WI38 (cell line): ENCODE measurements at regions not wholly inside any gene's neighbourhood (a gene's known extent, or its start where the extent isn't known, plus 50 kb on each side); places are given as distances from the start of the nearest gene placed in this dataset.

Experiments
- H3K4me3 ChIP-seq: 2 replicates; pipeline ENCODE4 v1.5.1; 2011; ENCODE audit warnings: low read depth, mild to moderate bottlenecking, control low read depth, low read length
- TF ChIP-seq, protein P1 (sequence below): IDR thresholded peaks from 2 replicates; pipeline ENCODE4 v1.5.1; 2012; ENCODE audit warnings: low read depth, mild to moderate bottlenecking, control low read depth, low read length

DNA sequence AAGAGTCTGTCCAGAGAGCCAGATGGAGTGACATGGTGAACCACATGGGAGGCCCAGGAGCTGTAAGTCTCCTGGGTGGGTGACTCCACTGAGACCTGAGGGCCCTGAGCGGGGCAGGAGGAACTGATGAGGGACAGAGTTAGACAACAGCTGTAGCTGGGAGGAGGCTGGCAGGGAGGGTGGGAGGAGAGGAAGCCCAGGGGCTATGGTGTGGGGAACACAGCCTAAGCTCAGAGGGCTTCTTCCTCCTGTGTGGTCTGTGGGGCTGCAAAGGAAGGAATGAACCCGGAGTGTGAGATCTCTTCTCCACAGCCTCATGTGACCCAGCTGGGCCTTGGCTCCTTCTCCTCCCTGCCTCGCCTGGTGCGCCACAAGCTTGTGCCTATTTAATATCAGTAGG lies 395.6 kb upstream of the HS6ST1 start:
- H3K4me3 ChIP-seq = no peak overlapping the region
- TF ChIP-seq, protein P1, sequence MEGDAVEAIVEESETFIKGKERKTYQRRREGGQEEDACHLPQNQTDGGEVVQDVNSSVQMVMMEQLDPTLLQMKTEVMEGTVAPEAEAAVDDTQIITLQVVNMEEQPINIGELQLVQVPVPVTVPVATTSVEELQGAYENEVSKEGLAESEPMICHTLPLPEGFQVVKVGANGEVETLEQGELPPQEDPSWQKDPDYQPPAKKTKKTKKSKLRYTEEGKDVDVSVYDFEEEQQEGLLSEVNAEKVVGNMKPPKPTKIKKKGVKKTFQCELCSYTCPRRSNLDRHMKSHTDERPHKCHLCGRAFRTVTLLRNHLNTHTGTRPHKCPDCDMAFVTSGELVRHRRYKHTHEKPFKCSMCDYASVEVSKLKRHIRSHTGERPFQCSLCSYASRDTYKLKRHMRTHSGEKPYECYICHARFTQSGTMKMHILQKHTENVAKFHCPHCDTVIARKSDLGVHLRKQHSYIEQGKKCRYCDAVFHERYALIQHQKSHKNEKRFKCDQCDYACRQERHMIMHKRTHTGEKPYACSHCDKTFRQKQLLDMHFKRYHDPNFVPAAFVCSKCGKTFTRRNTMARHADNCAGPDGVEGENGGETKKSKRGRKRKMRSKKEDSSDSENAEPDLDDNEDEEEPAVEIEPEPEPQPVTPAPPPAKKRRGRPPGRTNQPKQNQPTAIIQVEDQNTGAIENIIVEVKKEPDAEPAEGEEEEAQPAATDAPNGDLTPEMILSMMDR = no peak

- TF ChIP-seq, protein P1 = no peak
Measured at GRCh38 chr2:128714851-128715312, 396.2 kb upstream of the HS6ST1 start.

DNA sequence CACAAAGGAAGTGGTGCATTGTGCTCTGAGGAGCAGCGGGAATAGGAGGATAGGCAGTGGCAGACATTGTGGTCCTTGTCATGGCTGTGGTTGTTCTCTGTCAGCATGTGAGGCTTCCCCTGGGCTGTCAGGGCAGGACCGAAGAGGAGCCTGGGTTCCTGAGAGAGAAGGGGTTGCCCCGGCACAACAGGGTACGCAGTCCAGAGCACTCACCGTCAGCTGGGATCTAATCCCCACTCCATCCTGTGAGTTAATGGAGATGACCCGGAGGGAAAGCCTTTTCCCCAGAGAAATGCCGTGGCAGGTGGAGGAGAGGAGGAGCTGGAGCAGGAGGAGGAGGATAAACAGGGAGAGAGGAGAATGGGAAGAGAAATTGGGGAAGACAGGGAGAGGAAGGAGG lies 396.7 kb upstream of the HS6ST1 start:
- TF ChIP-seq, protein P1 = no peak
- no peak overlapping the region for H3K4me3 ChIP-seq

More at GRCh38 chr2:128714851-128715312, 396.2 kb upstream of the HS6ST1 start:
- no peak overlapping the region for H3K4me3 ChIP-seq

DNA sequence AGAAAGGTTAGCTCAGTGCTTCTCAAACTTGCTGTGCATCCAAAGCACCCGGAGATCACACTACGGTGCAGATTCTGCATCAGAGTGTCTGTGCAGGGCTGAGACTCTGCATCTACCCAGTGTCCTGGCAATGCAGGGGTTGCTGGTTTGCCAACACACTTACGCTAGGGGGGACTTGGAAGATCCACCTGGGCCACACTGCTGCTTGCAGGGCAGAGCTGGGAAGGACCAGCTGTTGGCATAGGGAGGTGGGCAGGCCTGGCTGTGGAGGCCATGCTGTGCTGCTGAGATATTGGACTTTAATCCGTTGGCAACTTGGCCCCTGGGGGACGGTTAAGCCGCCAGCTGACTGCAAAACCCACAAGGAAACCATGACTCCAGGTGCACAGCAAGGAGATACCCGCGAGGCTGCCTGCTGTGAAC lies 397.6 kb upstream of the HS6ST1 start:
- no peak overlapping the region for H3K4me3 ChIP-seq
- TF ChIP-seq, protein P1 = no peak

- TF ChIP-seq, protein P1 = no peak
- H3K4me3 ChIP-seq = no peak overlapping the region
Measured at GRCh38 chr2:128717758-128718710, 399.4 kb upstream of the HS6ST1 start.

- TF ChIP-seq, protein P1 = no peak
- H3K4me3 ChIP-seq = no peak overlapping the region
Measured at GRCh38 chr2:128720080-128721022, 401.7 kb upstream of the HS6ST1 start.

- H3K4me3 ChIP-seq = no peak overlapping the region
- TF ChIP-seq, protein P1 = no peak
Measured at GRCh38 chr2:128721096-128721495, 402.4 kb upstream of the HS6ST1 start.
